ENCODE measurements at regions not wholly inside any gene's neighbourhood (a gene's known extent, or its start where the extent isn't known, plus 50 kb on each side); places are given as distances from the start of the nearest gene placed in this dataset.

- TF ChIP-seq CTCF (IDR thresholded peaks at IDR 0.05; ENCODE audit: low read depth, low read length), result no peak
- H3K27me3 ChIP-seq, result peaks cover 21% of the 10 kb centered on the region
- no peak for DNase-seq (ENCODE audit: low read depth in 1 of 2, low spot score in 1 of 2)
Observed at GRCh38 chr22:46052331-46052771, 75.4 kb upstream of the WNT7B start.

GRCh38 chr22:46052801-46053562 is 76.0 kb upstream of the WNT7B start:
- H3K4me1 ChIP-seq (ENCODE audit: low read depth), result no peaks in the 10 kb centered on the region
- H3K36me3 ChIP-seq, result no peaks in the 10 kb centered on the region
- H3K27ac ChIP-seq, result no peak overlapping the region
- TF ChIP-seq CTCF (IDR thresholded peaks at IDR 0.05; ENCODE audit: low read depth, low read length), result no peak
- peaks cover 15% of the 10 kb centered on the region for H3K27me3 ChIP-seq
- no peak overlapping the region for H3K4me3 ChIP-seq
- peak in 1 of 2 donors; percentile 49 for DNase-seq (ENCODE audit: low read depth in 1 of 2, low spot score in 1 of 2)
- H3K9me3 ChIP-seq (ENCODE audit: low read depth), result no peaks in the 10 kb centered on the region

More at GRCh38 chr22:46052331-46052771, 75.4 kb upstream of the WNT7B start:
- Histone ChIP-seq H3K27ac (no peak overlapping the region), H3K36me3 (no peaks in the 10 kb centered on the region), H3K4me1 (ENCODE audit: low read depth) (no peaks in the 10 kb centered on the region), H3K9me3 (ENCODE audit: low read depth) (no peaks in the 10 kb centered on the region), H3K4me3 (no peak overlapping the region)

GRCh38 chr22:46053563-46054090 is 76.7 kb upstream of the WNT7B start:
- TF ChIP-seq CTCF (IDR thresholded peaks at IDR 0.05; ENCODE audit: low read depth, low read length), result no peak
- Histone ChIP-seq H3K27ac (no peak overlapping the region), H3K4me3 (no peak overlapping the region), H3K4me1 (ENCODE audit: low read depth) (no peaks in the 10 kb centered on the region), H3K27me3 (peaks cover 15% of the 10 kb centered on the region), H3K36me3 (no peaks in the 10 kb centered on the region), H3K9me3 (ENCODE audit: low read depth) (no peaks in the 10 kb centered on the region)
- DNase-seq (ENCODE audit: low read depth in 1 of 2, low spot score in 1 of 2), result peak in 1 of 2 donors; percentile 74

GRCh38 chr22:46054091-46055073 is 77.4 kb upstream of the WNT7B start:
- Histone ChIP-seq H3K27me3 (peaks cover 21% of the 10 kb centered on the region), H3K4me1 (ENCODE audit: low read depth) (no peaks in the 10 kb centered on the region), H3K27ac (no peak overlapping the region), H3K36me3 (no peaks in the 10 kb centered on the region), H3K9me3 (ENCODE audit: low read depth) (no peaks in the 10 kb centered on the region), H3K4me3 (no peak overlapping the region)
- DNase-seq (ENCODE audit: low read depth in 1 of 2, low spot score in 1 of 2), result peak in 1 of 2 donors; percentile 83
- no peak for TF ChIP-seq CTCF (IDR thresholded peaks at IDR 0.05; ENCODE audit: low read depth, low read length)

- Histone ChIP-seq H3K36me3 (no peaks in the 10 kb centered on the region), H3K4me3 (no peak overlapping the region), H3K4me1 (ENCODE audit: low read depth) (no peaks in the 10 kb centered on the region), H3K9me3 (ENCODE audit: low read depth) (no peaks in the 10 kb centered on the region), H3K27ac (no peak overlapping the region), H3K27me3 (peaks cover 23% of the 10 kb centered on the region)
- no peak for TF ChIP-seq CTCF (IDR thresholded peaks at IDR 0.05; ENCODE audit: low read depth, low read length)
- no peak for DNase-seq (ENCODE audit: low read depth in 1 of 2, low spot score in 1 of 2)
Observed at GRCh38 chr22:46055181-46055875, 78.4 kb upstream of the WNT7B start.
